B cell (primary cell): ENCODE measurements at regions not wholly inside any gene's neighbourhood (a gene's known extent, or its start where the extent isn't known, plus 50 kb on each side); places are given as distances from the start of the nearest gene placed in this dataset.

Source experiments
- ATAC-seq: fragments of 200-7000 bp; cut with Tn5 transposase; one replicate; pipeline ENCODE4 v1.10.0; 2021; ENCODE audit warnings: low read depth, mild to moderate bottlenecking, moderate number of reproducible peaks, moderate library complexity
- CTCF ChIA-PET: fragments of 350-600 bp; sonication (Branson Sonifier 250); formaldehyde crosslinking; loops from one replicate; lab custom pipeline; 2021; ENCODE audit warnings: antibody characterized with exemption, inconsistent platforms; lab: Charles Lee
- POLR2A ChIA-PET: fragments of 350-600 bp; sonication (Branson Sonifier 250); formaldehyde crosslinking; loops from one replicate; lab custom pipeline; 2021; ENCODE audit warnings: antibody characterized with exemption; lab: Charles Lee
- DNase-seq: peaks from one replicate; pipeline ENCODE4 v3.0.0; 2013
- H2AFZ ChIP-seq: 2 replicates; pipeline ENCODE4 v1.6.1; 2012; ENCODE audit warnings: mild to moderate bottlenecking, low read depth, low read length; ENCODE audit not compliant: insufficient read depth, poor library complexity, severe bottlenecking
- H3K27ac ChIP-seq, 2 donors: 1 replicate in 1 of 2; 2 replicates in 1 of 2; pipeline ENCODE4 v1.5.1; 2012 to 2013; ENCODE audit warnings: low read length in 2 of 2, mild to moderate bottlenecking in 2 of 2, moderate library complexity in 1 of 2
- H3K27me3 ChIP-seq, 4 experiments: fragments of 200-600 bp in 1 of 4; sonication (generic) in 1 of 4; replicated peaks in 1 of 4; 1 replicate in 2 of 4; 2 replicates in 2 of 4; pipeline versions ENCODE4 v1.6.1 to v1.7.0; 2013 to 2016; ENCODE audit warnings: low read length in 3 of 4, mild to moderate bottlenecking in 2 of 4, mixed read lengths in 1 of 4, moderate library complexity in 1 of 4; ENCODE audit not compliant: insufficient read depth in 4 of 4, control insufficient read depth in 3 of 4; ENCODE audit errors: control extremely low read depth in 1 of 4
- H3K36me3 ChIP-seq, 2 experiments: replicated peaks in 1 of 2; 1 replicate in 1 of 2; 2 replicates in 1 of 2; pipeline versions ENCODE4 v1.6.1 to v1.7.1; 2013; ENCODE audit warnings: low read length in 1 of 2; ENCODE audit not compliant: insufficient read depth in 2 of 2, control insufficient read depth in 1 of 2; ENCODE audit errors: control extremely low read depth in 1 of 2, extremely low read depth in 1 of 2
- H3K4me1 ChIP-seq, 2 donors: fragments of 200-600 bp in 1 of 2; sonication (generic) in 1 of 2; 1 replicate in 1 of 2; 2 replicates in 1 of 2; pipeline versions ENCODE4 v1.5.1 to v1.6.1; 2013 to 2017; ENCODE audit warnings: low read length in 2 of 2; ENCODE audit not compliant: control insufficient read depth in 2 of 2, insufficient read depth in 2 of 2
- H3K4me2 ChIP-seq: replicated peaks from 2 replicates; pipeline ENCODE3; 2012; ENCODE audit warnings: mild to moderate bottlenecking, low read depth, low read length; ENCODE audit not compliant: poor library complexity, severe bottlenecking
- H3K4me3 ChIP-seq, 5 experiments: fragments of 200-600 bp in 1 of 5; sonication (generic) in 1 of 5; 1 replicate in 3 of 5; 2 replicates in 2 of 5; pipeline versions ENCODE4 v1.5.1 to v1.7.0; 2011 to 2016; ENCODE audit warnings: low read length in 4 of 5, mild to moderate bottlenecking in 4 of 5, low read depth in 2 of 5, control low read depth in 1 of 5, moderate library complexity in 1 of 5; ENCODE audit not compliant: insufficient read depth in 1 of 5; ENCODE audit errors: control extremely low read depth in 1 of 5, extremely low read depth in 1 of 5
- H3K79me2 ChIP-seq: fragments of 200-600 bp; sonication (generic); one replicate; pipeline ENCODE4 v1.6.0; 2016; ENCODE audit warnings: low read length; ENCODE audit not compliant: control insufficient read depth, insufficient read depth
- H3K9ac ChIP-seq: fragments of 200-600 bp; sonication (generic); 2 replicates; pipeline ENCODE4 v1.6.1; 2017; ENCODE audit warnings: mild to moderate bottlenecking, low read length, moderate library complexity
- H3K9me3 ChIP-seq, 3 donors: one replicate each; pipeline versions ENCODE4 v1.6.1 to v1.7.1; 2013; ENCODE audit warnings: low read length in 2 of 3; ENCODE audit not compliant: control insufficient read depth in 2 of 3, insufficient read depth in 1 of 3; ENCODE audit errors: control extremely low read depth in 1 of 3
- H4K20me1 ChIP-seq: 2 replicates; pipeline ENCODE4 v1.6.0; 2012; ENCODE audit warnings: mild to moderate bottlenecking, low read length; ENCODE audit not compliant: insufficient read depth, control insufficient read depth, poor library complexity, severe bottlenecking
- H3K27ac Mint-ChIP-seq: one replicate; pipeline ENCODE4 v1.8.0; 2021; ENCODE audit warnings: mixed read lengths
- H3K27me3 Mint-ChIP-seq: one replicate; pipeline ENCODE4 v1.8.0; 2021; ENCODE audit warnings: mixed read lengths
- H3K4me1 Mint-ChIP-seq: one replicate; pipeline ENCODE4 v1.8.0; 2021; ENCODE audit warnings: mixed read lengths
- H3K4me3 Mint-ChIP-seq: one replicate; pipeline ENCODE4 v1.8.0; 2021; ENCODE audit warnings: mixed read lengths
- H3K9me3 Mint-ChIP-seq: one replicate; pipeline ENCODE4 v1.8.0; 2022; ENCODE audit warnings: mixed read lengths; ENCODE audit not compliant: insufficient read depth
- EZH2 ChIP-seq: IDR thresholded peaks from 2 replicates; pipeline ENCODE4 v1.6.1; 2012; ENCODE audit warnings: borderline replicate concordance, low read depth, mild to moderate bottlenecking, moderate library complexity, low read length; ENCODE audit not compliant: insufficient read depth, poor library complexity, severe bottlenecking
- WGBS: methylation state at CpG from one replicate; pipeline ENCODE4 v1.1.5; 2013; ENCODE audit warnings: missing lambda C conversion rate; ENCODE audit not compliant: insufficient coverage; 5-methylcytosine and 5-hydroxymethylcytosine counted together
- intact Hi-C: fragments of 100-400 bp; cut with micrococcal nuclease; formaldehyde crosslinking; loops from one replicate; pipeline ENCODE4 v1.10.0; 2022
- TF ChIP-seq, protein P1 (sequence below): fragments of 200-600 bp; IDR thresholded peaks from one replicate; pipeline ENCODE4 v1.8.0; 2022; ENCODE audit warnings: antibody characterized with exemption, mild to moderate bottlenecking

DNA sequence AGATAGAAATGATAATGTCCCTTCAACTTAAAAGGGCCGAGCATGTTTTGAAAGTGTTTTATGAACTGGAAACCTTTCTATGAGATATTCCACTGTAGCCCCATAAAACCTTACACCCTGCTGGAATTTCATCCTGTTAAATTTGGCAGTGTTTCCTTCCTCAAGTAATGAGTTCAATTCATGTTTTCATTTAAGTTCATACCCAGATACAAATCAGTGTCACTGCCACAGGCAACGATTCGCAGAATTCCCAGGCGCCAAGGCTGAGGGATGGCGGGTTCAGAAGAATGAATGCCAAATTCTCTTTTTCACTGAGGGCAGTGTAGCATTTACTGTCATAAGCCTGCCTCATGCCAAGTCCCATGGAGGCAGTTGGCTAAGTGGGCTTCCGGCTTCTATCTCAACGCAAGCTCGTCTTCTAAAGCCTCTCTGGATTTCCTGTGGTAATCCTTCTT is 511.8 kb upstream of the ID4 start:
- Histone ChIP-seq H3K9ac (no peak overlapping the region), H3K4me2 (no peak overlapping the region), H3K36me3 (no peaks in the 10 kb centered on the region), H3K79me2 (no peaks in the 10 kb centered on the region), H3K4me1 (no peaks in the 10 kb centered on the region), H3K9me3 (no peaks in the 10 kb centered on the region), H3K27me3 (no peaks in the 10 kb centered on the region), H2AFZ (no peak overlapping the region), H3K4me3 (no peak overlapping the region), H4K20me1 (no peaks in the 10 kb centered on the region), H3K27ac (no peak overlapping the region)
- no peak for TF ChIP-seq EZH2
- TF ChIP-seq, protein P1, sequence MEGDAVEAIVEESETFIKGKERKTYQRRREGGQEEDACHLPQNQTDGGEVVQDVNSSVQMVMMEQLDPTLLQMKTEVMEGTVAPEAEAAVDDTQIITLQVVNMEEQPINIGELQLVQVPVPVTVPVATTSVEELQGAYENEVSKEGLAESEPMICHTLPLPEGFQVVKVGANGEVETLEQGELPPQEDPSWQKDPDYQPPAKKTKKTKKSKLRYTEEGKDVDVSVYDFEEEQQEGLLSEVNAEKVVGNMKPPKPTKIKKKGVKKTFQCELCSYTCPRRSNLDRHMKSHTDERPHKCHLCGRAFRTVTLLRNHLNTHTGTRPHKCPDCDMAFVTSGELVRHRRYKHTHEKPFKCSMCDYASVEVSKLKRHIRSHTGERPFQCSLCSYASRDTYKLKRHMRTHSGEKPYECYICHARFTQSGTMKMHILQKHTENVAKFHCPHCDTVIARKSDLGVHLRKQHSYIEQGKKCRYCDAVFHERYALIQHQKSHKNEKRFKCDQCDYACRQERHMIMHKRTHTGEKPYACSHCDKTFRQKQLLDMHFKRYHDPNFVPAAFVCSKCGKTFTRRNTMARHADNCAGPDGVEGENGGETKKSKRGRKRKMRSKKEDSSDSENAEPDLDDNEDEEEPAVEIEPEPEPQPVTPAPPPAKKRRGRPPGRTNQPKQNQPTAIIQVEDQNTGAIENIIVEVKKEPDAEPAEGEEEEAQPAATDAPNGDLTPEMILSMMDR, result no peak
- peaks cover 4% of the 10 kb centered on the region for H3K9me3 Mint-ChIP-seq
- no peak for DNase-seq
- intact Hi-C loops, result no loop called here
- 94% methylated on average over 6 of the region's 8 CpGs for WGBS
- ChIA-PET POLR2A (no interaction called here), CTCF (no interaction called here)
- no peak overlapping the region for H3K4me3 Mint-ChIP-seq
- H3K27me3 Mint-ChIP-seq, result no peaks in the 10 kb centered on the region
- no peak for ATAC-seq
- H3K4me1 Mint-ChIP-seq, result no peaks in the 10 kb centered on the region
- no peak overlapping the region for H3K27ac Mint-ChIP-seq

DNA sequence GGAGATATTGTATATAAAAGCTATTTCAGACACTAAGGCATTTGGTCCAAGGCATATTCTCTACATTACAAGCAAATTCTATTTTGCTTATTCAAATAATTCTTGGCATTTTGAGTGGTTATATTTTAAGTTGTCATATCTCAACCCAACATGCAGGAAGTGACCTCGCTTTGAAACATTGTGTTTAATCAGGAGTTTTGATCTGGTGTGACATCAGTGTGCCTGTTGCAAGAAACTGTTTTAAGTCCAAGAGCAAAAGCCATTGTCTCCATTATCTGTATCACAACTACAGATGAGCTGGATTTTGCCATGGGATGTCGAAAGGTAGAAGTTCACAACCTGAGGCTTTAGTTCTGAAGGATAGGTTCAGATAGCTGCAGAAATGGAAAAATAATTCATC is 509.9 kb upstream of the ID4 start:
- H3K4me2 ChIP-seq, result no peak overlapping the region
- no peaks in the 10 kb centered on the region for H3K79me2 ChIP-seq
- no peaks in the 10 kb centered on the region for H3K27me3 Mint-ChIP-seq
- H3K9me3 Mint-ChIP-seq, result peaks cover 4% of the 10 kb centered on the region
- TF ChIP-seq, protein P1, result no peak
- no peak for TF ChIP-seq EZH2
- WGBS, result no CpG with 5 or more reads among the region's 2 CpGs
- intact Hi-C loops, result no loop called here
- H3K9ac ChIP-seq, result no peak overlapping the region
- CTCF ChIA-PET, result no interaction called here
- H3K27me3 ChIP-seq, result no peaks in the 10 kb centered on the region
- H4K20me1 ChIP-seq, result no peaks in the 10 kb centered on the region
- DNase-seq (no peak), ATAC-seq (no peak)
- H3K4me1 Mint-ChIP-seq, result no peaks in the 10 kb centered on the region
- H3K4me1 ChIP-seq, result no peaks in the 10 kb centered on the region
- H3K9me3 ChIP-seq, result no peaks in the 10 kb centered on the region
- no peak overlapping the region for H3K27ac Mint-ChIP-seq
- H3K27ac ChIP-seq, result no peak overlapping the region
- H3K36me3 ChIP-seq, result no peaks in the 10 kb centered on the region
- no peak overlapping the region for H2AFZ ChIP-seq
- no peak overlapping the region for H3K4me3 ChIP-seq
- POLR2A ChIA-PET, result no interaction called here
- no peak overlapping the region for H3K4me3 Mint-ChIP-seq
